Ishikawa (cell line): ENCODE measurements at regions not wholly inside any gene's neighbourhood (a gene's known extent, or its start where the extent isn't known, plus 50 kb on each side); places are given as distances from the start of the nearest gene placed in this dataset.

Experiments
- EGR1 ChIP-seq: IDR thresholded peaks from 2 replicates; pipeline ENCODE4 v1.6.1; 2012
- REST ChIP-seq: IDR thresholded peaks from 2 replicates; pipeline ENCODE4 v1.6.1; 2012; ENCODE audit warnings: low read depth, mild to moderate bottlenecking
- TAF1 ChIP-seq: IDR thresholded peaks from 2 replicates; pipeline ENCODE4 v1.6.1; 2012; ENCODE audit warnings: low read depth, mild to moderate bottlenecking
- YY1 ChIP-seq: IDR thresholded peaks from 2 replicates; pipeline ENCODE4 v1.6.1; 2012; ENCODE audit warnings: low read depth
- ZBTB7A ChIP-seq: IDR thresholded peaks from 2 replicates; pipeline ENCODE4 v1.6.1; 2012; ENCODE audit warnings: low read depth

- TF ChIP-seq EGR1 (no peak), ZBTB7A (no peak), TAF1 (no peak), YY1 (no peak), REST (no peak)
Observed at GRCh38 chr3:106078635-106079034, 209.8 kb upstream of the CBLB start.
